C4-2B (cell line): ENCODE measurements at regions not wholly inside any gene's neighbourhood (a gene's known extent, or its start where the extent isn't known, plus 50 kb on each side); places are given as distances from the start of the nearest gene placed in this dataset.

Experiments used
- CTCF ChIP-seq: fragments of 450-650 bp; conservative IDR thresholded peaks from 2 replicates; pipeline ENCODE4 v1.5.1; 2017; ENCODE audit warnings: mild to moderate bottlenecking
- ZFX ChIP-seq: fragments of 450-650 bp; IDR thresholded peaks from 2 replicates; pipeline ENCODE4 v1.6.1; 2017

GRCh38 chr11:127649958-127650357 lies 649.4 kb upstream of the KIRREL3 start:
- TF ChIP-seq CTCF: no peak
- TF ChIP-seq ZFX: no peak
